Left ventricle myocardium inferior (tissue), 1 donor: ENCODE measurements at regions not wholly inside any gene's neighbourhood (a gene's known extent, or its start where the extent isn't known, plus 50 kb on each side); places are given as distances from the start of the nearest gene placed in this dataset.
A peak's percentile ranks its signal among the peaks of the same experiment; 100 is the strongest.

Experiments
- DNase-seq: peaks from one replicate; pipeline ENCODE4 v3.0.0-alpha.2; 2020
- H3K27ac ChIP-seq: fragments of 200-600 bp; replicated peaks from 2 replicates; pipeline ENCODE4 v1.8.0; 2021
- H3K27me3 ChIP-seq: fragments of 200-600 bp; 2 replicates; pipeline ENCODE4 v1.8.0; 2021; ENCODE audit warnings: low read depth
- H3K36me3 ChIP-seq: fragments of 200-600 bp; 2 replicates; pipeline ENCODE4 v1.8.0; 2021
- H3K4me1 ChIP-seq: fragments of 200-600 bp; 2 replicates; pipeline ENCODE4 v1.8.0; 2021
- H3K4me3 ChIP-seq: fragments of 200-600 bp; 2 replicates; pipeline ENCODE4 v1.8.0; 2021; ENCODE audit warnings: mild to moderate bottlenecking, moderate library complexity
- H3K9me3 ChIP-seq: fragments of 200-600 bp; replicated peaks from 2 replicates; pipeline ENCODE4 v1.8.0; 2021
- CTCF ChIP-seq: fragments of 200-600 bp; IDR thresholded peaks from 2 replicates; pipeline ENCODE4 v1.8.0; 2021; ENCODE audit warnings: antibody characterized with exemption, mild to moderate bottlenecking, borderline replicate concordance
- intact Hi-C: fragments of 100-400 bp; cut with micrococcal nuclease; formaldehyde crosslinking; loops from one replicate; pipeline ENCODE4 v1.11.0; 2022
- donor health status: DM: no; HTN: yes; CAD: no; lungs with severe emphysema.

GRCh38 chr13:50671497-50671850, 172.0 kb downstream of the DLEU7 start:
- Histone ChIP-seq H3K27me3 (no peaks in the 10 kb centered on the region), H3K4me3 (no peak overlapping the region), H3K9me3 (peaks cover under 1% of the 10 kb centered on the region), H3K27ac (peak overlapping the region; percentile 55), H3K4me1 (peaks cover 27% of the 10 kb centered on the region), H3K36me3 (no peaks in the 10 kb centered on the region)
- intact Hi-C loops: no loop called here
- no peak for TF ChIP-seq CTCF
- DNase-seq: no peak

GRCh38 chr13:50672025-50672424, 171.5 kb downstream of the DLEU7 start:
- DNase-seq: no peak
- intact Hi-C loops: no loop called here
- no peaks in the 10 kb centered on the region for H3K36me3 ChIP-seq
- TF ChIP-seq CTCF: no peak
- H3K27me3 ChIP-seq: no peaks in the 10 kb centered on the region
- no peak overlapping the region for H3K27ac ChIP-seq
- peaks cover 33% of the 10 kb centered on the region for H3K4me1 ChIP-seq
- H3K4me3 ChIP-seq: no peak overlapping the region
- H3K9me3 ChIP-seq: no peaks in the 10 kb centered on the region

- Histone ChIP-seq H3K4me1 (peaks cover 30% of the 10 kb centered on the region), H3K9me3 (no peaks in the 10 kb centered on the region), H3K36me3 (no peaks in the 10 kb centered on the region), H3K27ac (peak overlapping the region; percentile 13), H3K4me3 (no peak overlapping the region), H3K27me3 (no peaks in the 10 kb centered on the region)
- no peak for DNase-seq
- TF ChIP-seq CTCF: no peak
- intact Hi-C loops: no loop called here
Measured at GRCh38 chr13:50675651-50676050, 167.8 kb downstream of the DLEU7 start.

GRCh38 chr13:50676602-50677001, 166.9 kb downstream of the DLEU7 start:
- no peak for TF ChIP-seq CTCF
- H3K4me3 ChIP-seq: no peak overlapping the region
- H3K27me3 ChIP-seq: no peaks in the 10 kb centered on the region
- no peaks in the 10 kb centered on the region for H3K9me3 ChIP-seq
- H3K4me1 ChIP-seq: peaks cover 21% of the 10 kb centered on the region
- intact Hi-C loops: no loop called here
- no peaks in the 10 kb centered on the region for H3K36me3 ChIP-seq
- DNase-seq: no peak
- H3K27ac ChIP-seq: peak overlapping the region; percentile 13

GRCh38 chr13:50677258-50677657, 166.2 kb downstream of the DLEU7 start:
- no peaks in the 10 kb centered on the region for H3K36me3 ChIP-seq
- peak overlapping the region; percentile 13 for H3K27ac ChIP-seq
- intact Hi-C loops: no loop called here
- no peaks in the 10 kb centered on the region for H3K27me3 ChIP-seq
- no peak for DNase-seq
- no peaks in the 10 kb centered on the region for H3K9me3 ChIP-seq
- no peak overlapping the region for H3K4me3 ChIP-seq
- no peak for TF ChIP-seq CTCF
- peaks cover 19% of the 10 kb centered on the region for H3K4me1 ChIP-seq
